Skin of body (tissue), 2 donors: ENCODE measurements at regions not wholly inside any gene's neighbourhood (a gene's known extent, or its start where the extent isn't known, plus 50 kb on each side); places are given as distances from the start of the nearest gene placed in this dataset. TPM values are rescaled to one million over a fixed set of nuclear protein-coding genes. Genes with fewer than 3 reads are reported as not detected.

Experiments
- DNase-seq: peaks from one replicate; lab custom pipeline; 2025; lab: John Stamatoyannopoulos, UW
- small RNA-seq: library from RNA; depleted of rRNA; stranded (forward); fragments of <200 nt; gene quantifications from one replicate; pipeline ENCODE3, GENCODE V24; 2014; ENCODE audit warnings: low replicate concordance

DNA sequence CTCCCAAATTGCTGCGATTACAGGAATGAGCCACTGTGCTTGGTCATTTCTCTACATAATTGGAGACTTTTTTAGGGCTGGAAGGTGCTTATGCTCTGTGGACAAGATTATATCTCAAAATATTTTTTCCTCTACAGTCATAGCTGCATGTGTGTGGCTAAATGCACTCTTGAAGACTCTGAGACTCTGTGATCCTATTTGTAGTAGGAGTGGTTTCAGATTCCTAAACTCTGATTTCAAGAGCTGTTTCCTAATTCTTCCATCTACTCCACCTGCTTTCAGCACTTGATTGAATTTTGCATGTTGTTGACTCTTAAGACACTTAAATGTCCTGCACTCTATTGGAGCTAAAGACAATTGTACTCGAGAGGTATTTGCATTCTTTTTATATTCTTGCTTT is 78.0 kb downstream of the KLF5 start:
- DNase-seq, result no peak

DNA sequence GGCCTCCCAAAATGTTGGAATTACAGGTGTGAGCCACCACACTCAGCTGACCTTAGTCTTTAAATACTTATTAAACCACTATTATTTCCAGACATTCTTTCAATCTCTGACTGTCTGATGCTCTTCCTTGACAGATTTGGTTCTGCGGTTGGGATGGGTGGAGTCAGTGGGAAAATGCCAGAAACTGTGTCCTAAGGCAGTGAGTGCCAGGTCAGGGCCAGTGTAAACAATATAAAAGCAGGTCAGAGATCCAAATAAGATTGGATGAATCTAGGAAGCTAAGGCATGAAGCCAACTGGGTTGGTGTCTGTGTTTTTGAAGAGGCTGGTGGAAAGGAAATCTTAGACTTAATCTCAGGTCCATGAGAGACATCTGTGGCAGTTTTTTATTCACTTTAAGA is 74.7 kb downstream of the KLF5 start:
- no peak for DNase-seq

DNA sequence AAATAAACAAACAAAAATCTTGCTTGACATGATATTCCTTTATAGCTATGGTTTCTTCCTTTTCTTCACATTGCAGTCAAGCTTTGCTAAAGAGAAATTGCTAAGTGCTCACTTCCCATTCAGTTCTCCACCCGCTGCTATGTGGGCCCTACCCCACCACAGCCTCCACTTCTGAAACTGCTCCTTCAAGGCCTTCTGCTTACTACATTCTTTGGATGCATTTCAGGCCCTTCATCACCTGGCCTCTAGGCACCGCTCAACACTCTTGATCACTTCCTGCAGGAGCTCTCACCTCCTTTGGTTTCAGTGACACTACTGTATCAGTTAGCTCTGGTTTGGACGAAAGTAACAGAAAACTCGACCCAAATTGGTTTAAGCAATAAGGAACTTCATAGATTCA is 72.4 kb downstream of the KLF5 start:
- DNase-seq, result no peak

DNA sequence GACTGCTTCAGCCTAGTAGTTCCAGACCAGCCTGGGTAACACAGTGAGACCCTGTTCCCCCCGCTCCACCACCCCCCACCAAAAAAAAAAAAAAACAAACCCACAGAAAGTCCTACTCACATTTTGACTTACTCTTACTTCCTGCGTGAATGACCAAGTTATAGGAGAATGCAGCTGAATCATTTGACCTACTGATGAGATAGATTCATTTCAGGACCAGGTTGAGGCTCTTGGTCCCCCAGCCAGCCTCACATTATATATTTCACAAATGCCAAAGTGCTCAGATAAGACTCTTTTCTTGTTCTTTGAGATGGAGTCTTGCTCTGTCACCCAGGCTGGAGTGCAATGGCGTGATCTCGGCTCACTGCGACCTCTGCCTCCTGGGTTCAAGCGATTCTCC is 70.2 kb downstream of the KLF5 start:
- DNase-seq, result no peak

Small RNAs in the stretch of these regions (small RNA-seq; reads per million reads assigned to genes)
- not detected for gene AL162376.1
- not detected for gene RNU4-10P
- not detected for gene RNY1P8
